ENCODE measurements at regions not wholly inside any gene's neighbourhood (a gene's known extent, or its start where the extent isn't known, plus 50 kb on each side); places are given as distances from the start of the nearest gene placed in this dataset.

GRCh38 chr11:96925862-96926261 lies 536.0 kb downstream of the JRKL start:
- no peaks in the 10 kb centered on the region for H3K36me3 ChIP-seq (replicated peaks in 1 of 2; ENCODE audit: control insufficient read depth in 1 of 2, insufficient read depth in 2 of 2, low read length in 1 of 2)
- DNase-seq, result no peak
- H3K4me3 ChIP-seq (ENCODE audit: low read depth in 2 of 2, low read length in 1 of 2), result no peak overlapping the region
- H3K4me2 ChIP-seq, result no peak overlapping the region
- no peaks in the 10 kb centered on the region for H3K79me2 ChIP-seq (ENCODE audit: insufficient read depth)
- no peak for TF ChIP-seq YY1 (IDR thresholded peaks at IDR 0.05; ENCODE audit: low read depth)
- no peak for TF ChIP-seq TAF1 (IDR thresholded peaks at IDR 0.05; ENCODE audit: borderline replicate concordance, low read depth, low read length)
- no peak for TF ChIP-seq EP300 (IDR thresholded peaks at IDR 0.05; ENCODE audit: borderline replicate concordance in 1 of 2, low read depth in 1 of 2, low read length in 1 of 2)
- no peak for TF ChIP-seq SMC3 (IDR thresholded peaks at IDR 0.05; ENCODE audit: low read depth, low read length)
- TF ChIP-seq POLR2AphosphoS5 (IDR thresholded peaks at IDR 0.05; ENCODE audit: low read depth, low read length), result no peak
- no peak for TF ChIP-seq USF2 (IDR thresholded peaks at IDR 0.05; ENCODE audit: borderline replicate concordance, low read depth, low read length)
- TF ChIP-seq NFIC (IDR thresholded peaks at IDR 0.05; ENCODE audit: borderline replicate concordance), result no peak
- no peak for TF ChIP-seq NRF1 (IDR thresholded peaks at IDR 0.05; ENCODE audit: low read depth, low read length)
- no peak for TF ChIP-seq RAD21 (IDR thresholded peaks at IDR 0.05; ENCODE audit: low read length)
- TF ChIP-seq MEF2A (IDR thresholded peaks at IDR 0.05; ENCODE audit: borderline replicate concordance, low read depth), result no peak
- no peak for TF ChIP-seq RXRA (IDR thresholded peaks at IDR 0.05; ENCODE audit: borderline replicate concordance, low read depth)
- TF ChIP-seq, protein P1, sequence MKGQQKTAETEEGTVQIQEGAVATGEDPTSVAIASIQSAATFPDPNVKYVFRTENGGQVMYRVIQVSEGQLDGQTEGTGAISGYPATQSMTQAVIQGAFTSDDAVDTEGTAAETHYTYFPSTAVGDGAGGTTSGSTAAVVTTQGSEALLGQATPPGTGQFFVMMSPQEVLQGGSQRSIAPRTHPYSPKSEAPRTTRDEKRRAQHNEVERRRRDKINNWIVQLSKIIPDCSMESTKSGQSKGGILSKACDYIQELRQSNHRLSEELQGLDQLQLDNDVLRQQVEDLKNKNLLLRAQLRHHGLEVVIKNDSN (IDR thresholded peaks at IDR 0.05; ENCODE audit: borderline replicate concordance, low read depth), result no peak
- no peak for TF ChIP-seq ELF1 (IDR thresholded peaks at IDR 0.05)
- no peaks in the 10 kb centered on the region for H3K4me1 ChIP-seq (ENCODE audit: control insufficient read depth in 1 of 2, insufficient read depth in 2 of 2, low read depth in 1 of 2, low read length in 1 of 2)
- no peak overlapping the region for H3K27ac ChIP-seq (ENCODE audit: low read depth in 2 of 2, low read length in 1 of 2)
- H4K20me1 ChIP-seq (ENCODE audit: insufficient read depth), result no peaks in the 10 kb centered on the region
- H2AFZ ChIP-seq (ENCODE audit: low read depth), result no peak overlapping the region
- H3F3A ChIP-seq (replicated peaks; ENCODE audit: insufficient read depth), result no peaks in the 10 kb centered on the region
- POLR2A ChIA-PET, result no interaction called here
- no peaks in the 10 kb centered on the region for H3K9me2 ChIP-seq
- H3K9ac ChIP-seq, result no peak overlapping the region
- CTCF ChIA-PET, result interaction anchor here (1.6 kb wide), 1 partner anchor 461 kb away, joined by 5 read pairs; no protein-coding TSS in a partner anchor
- no peaks in the 10 kb centered on the region for H3K27me3 ChIP-seq (ENCODE audit: insufficient read depth)
- H3K9me3 ChIP-seq, result no peaks in the 10 kb centered on the region

DNA sequence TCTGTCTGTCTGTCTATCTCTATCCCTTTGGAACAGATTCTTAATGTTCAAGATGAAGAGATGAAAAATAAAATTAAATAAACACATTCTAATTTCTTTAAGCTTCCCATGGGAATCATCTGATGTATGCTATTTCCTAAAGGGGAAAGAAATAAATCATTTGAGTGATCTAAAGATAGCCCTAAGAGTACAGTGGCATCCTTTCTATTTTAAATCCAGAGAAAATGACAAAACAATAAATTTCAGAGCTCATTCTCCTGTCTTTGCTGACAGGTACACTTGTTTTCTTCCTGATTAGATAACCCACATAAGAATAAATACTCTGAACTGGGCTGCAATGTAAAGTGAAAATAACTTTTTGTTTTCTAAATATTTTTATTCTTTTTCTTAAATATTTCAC lies 550.4 kb downstream of the JRKL start:
- no peak for TF ChIP-seq RCOR1 (IDR thresholded peaks at IDR 0.05; ENCODE audit: low read length)
- no peak for TF ChIP-seq POLR2AphosphoS5 (IDR thresholded peaks at IDR 0.05; ENCODE audit: low read depth, low read length)
- TF ChIP-seq, protein P2, sequence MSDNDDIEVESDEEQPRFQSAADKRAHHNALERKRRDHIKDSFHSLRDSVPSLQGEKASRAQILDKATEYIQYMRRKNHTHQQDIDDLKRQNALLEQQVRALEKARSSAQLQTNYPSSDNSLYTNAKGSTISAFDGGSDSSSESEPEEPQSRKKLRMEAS (IDR thresholded peaks at IDR 0.05; ENCODE audit: low read depth), result no peak
- TF ChIP-seq RAD21 (IDR thresholded peaks at IDR 0.05; ENCODE audit: low read length), result no peak
- no peak for TF ChIP-seq RXRA (IDR thresholded peaks at IDR 0.05; ENCODE audit: borderline replicate concordance, low read depth)
- H3K9me3 ChIP-seq, result no peaks in the 10 kb centered on the region
- H3K27ac ChIP-seq (ENCODE audit: low read depth in 2 of 2, low read length in 1 of 2), result no peak overlapping the region
- no peak overlapping the region for H3K4me2 ChIP-seq
- no peaks in the 10 kb centered on the region for H3K36me3 ChIP-seq (replicated peaks in 1 of 2; ENCODE audit: control insufficient read depth in 1 of 2, insufficient read depth in 2 of 2, low read length in 1 of 2)
- no peak overlapping the region for H2AFZ ChIP-seq (ENCODE audit: low read depth)
- DNase-seq, result no peak
- no peaks in the 10 kb centered on the region for H3K9me2 ChIP-seq
- H3K4me3 ChIP-seq (ENCODE audit: low read depth in 2 of 2, low read length in 1 of 2), result no peak overlapping the region
- CTCF ChIA-PET, result no interaction called here
- POLR2A ChIA-PET, result no interaction called here
- no peak overlapping the region for H3K9ac ChIP-seq
- no peaks in the 10 kb centered on the region for H3K79me2 ChIP-seq (ENCODE audit: insufficient read depth)
- H4K20me1 ChIP-seq (ENCODE audit: insufficient read depth), result no peaks in the 10 kb centered on the region
- H3F3A ChIP-seq (replicated peaks; ENCODE audit: insufficient read depth), result no peaks in the 10 kb centered on the region
- H3K27me3 ChIP-seq (ENCODE audit: insufficient read depth), result no peaks in the 10 kb centered on the region
- no peaks in the 10 kb centered on the region for H3K4me1 ChIP-seq (ENCODE audit: control insufficient read depth in 1 of 2, insufficient read depth in 2 of 2, low read depth in 1 of 2, low read length in 1 of 2)

Data from SK-N-SH (cell line).